ENCODE measurements at regions not wholly inside any gene's neighbourhood (a gene's known extent, or its start where the extent isn't known, plus 50 kb on each side); places are given as distances from the start of the nearest gene placed in this dataset.
"Not testable (repeated sequence)": the region's sequence is repeated elsewhere in the genome, so short reads cannot be mapped to it uniquely, and the experiment has no call there.

DNA sequence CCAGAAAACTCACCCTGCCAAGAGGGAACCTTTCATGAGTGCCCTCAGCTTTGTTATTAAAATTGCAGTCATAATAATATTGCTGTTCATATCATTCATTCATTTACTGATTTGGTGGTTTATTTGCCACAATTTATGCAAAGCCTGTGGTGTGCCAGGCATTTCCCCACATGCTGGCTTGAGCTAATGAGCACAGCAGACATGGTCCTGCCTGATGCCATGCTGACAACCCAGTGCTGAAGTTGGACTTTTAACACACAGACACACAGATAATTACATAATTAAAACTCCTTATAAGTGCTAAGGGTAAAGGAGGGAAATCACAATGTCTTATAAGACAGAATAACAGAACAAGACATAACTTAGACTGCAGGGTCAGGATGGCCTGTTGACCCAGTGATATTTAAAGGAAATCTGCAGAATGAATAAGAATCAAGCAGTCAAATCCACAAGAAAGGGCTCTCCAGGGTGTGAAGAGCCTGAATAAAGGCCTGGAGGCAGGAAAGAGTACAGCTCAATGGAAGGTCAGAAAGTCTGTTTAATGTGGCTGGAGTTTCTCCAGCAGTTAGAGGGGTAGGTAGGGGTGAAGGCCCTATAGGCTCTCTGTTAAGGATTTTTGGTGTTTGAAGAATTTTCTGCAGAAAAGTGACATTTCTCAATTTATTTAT, 196.9 kb upstream of the CDH11 start:
- DNase-seq = no peak

DNA sequence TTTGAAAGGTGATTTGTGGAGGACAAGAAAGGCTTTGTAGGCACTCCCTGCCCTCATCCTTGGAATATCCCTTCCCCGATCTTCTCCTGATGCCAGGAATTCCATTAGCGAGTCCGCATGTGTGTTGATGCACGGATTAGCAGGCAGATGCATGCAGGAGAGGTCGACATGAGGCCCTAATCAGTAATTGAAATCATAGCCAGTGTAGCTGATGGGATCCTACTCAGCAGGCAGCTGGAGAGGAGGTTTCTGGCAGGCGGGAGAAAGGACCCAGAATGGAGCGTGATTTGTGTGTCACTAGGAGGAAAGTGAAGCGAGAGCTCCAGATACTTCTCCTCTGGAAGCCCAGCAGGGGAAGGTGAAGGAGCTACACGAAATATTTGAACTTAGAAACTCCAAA, 196.3 kb upstream of the CDH11 start:
- DNase-seq = no peak

DNA sequence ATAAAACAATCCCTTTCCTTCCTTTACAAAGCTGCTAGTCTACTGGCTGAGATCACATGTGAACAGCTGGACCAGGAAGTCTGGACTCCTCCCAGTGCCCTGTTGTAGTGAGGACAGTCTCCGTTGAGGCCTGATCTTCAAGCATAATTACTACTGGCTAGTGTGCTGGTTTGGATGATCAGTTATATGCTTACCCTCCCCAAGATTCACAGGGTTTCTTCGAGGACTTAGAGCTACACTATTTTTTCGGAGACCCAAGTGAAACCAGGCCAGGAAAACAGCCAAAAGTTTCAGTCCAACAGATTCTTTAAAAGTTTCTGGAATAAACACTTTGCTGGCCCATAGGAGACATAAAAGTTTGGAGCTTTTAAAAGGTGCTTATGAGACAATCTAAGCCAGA, 194.9 kb upstream of the CDH11 start:
- DNase-seq = no peak

DNA sequence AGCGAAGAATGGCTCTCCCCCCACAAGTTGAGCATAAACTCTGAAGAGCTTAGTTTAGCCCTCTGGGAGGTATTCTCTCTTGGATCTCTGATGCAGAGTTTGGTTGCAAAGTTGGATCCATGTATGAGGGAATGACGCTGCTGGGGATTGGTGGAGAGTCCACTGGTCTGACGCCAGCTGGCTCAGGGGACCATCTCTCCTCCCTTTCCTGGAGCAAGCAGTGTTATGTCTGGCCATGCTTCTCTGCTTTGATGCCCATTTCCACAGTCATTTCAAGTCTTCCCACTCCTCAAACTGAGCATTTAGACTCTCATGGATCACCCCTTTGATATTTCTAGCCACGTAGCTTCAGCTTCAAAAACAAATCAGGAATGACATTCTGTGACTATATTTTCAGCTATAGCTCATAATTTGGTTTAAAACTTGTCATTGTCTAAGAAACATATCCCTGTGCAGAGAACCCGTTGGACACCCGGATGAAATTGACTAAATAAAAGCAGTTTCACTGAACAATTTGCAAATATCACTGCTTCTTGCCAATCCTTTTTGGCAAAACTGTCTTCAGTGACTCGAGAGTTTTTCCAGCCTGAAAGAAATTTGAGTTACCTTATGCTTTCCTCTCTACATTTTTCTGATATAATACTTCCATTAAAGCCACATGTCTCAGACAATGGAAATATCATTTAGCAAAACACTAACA, 193.4 kb upstream of the CDH11 start:
- DNase-seq = no peak

DNA sequence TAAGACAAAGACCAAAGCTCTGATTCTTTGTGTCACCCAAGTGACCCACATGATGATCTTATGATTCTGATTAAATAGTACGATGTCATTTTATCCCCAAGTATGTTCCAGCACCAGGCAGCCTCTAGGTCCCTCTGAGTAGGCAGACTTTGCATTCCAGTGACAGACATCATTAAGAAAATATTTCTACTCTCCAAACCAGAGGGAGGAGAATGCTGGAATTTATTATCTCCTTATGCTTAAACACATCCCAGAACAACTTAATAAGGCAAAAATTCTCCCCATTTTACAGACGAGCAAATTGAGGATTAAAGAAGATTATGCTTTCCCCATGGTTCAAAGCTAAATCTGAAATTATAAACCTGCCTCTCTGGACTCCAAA, 192.8 kb upstream of the CDH11 start:
- no peak for DNase-seq

DNA sequence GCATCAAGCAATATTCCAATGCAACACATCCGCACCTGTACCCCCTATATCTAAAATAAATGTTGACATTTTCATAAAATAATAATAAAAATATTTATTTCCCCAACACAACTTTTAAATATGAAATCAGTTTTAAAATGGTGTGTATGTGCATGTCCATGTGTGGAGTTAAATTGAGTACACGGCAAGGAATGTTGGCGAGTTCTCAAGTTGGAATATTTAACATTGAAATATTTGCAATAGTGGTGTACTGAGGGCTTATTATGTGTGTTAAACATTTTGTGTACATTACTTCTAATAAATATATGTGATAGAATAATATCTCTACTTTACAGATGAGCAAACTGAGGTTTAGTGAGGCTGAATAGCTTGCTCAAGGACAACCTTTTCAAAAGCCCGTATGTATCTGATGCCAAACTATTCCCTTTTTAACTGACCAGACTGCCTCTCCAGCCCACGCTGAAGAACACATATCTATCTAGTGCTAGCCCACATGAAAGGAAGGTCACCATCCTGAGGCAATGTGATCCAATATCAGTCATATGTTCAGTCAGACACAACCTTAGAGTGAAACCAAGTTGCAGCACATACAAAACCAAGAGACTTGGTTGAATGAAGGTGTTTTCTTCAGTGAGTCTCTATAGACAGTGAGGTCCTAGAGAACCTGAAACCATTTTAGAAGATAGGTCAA, 192.2 kb upstream of the CDH11 start:
- DNase-seq = no peak

DNA sequence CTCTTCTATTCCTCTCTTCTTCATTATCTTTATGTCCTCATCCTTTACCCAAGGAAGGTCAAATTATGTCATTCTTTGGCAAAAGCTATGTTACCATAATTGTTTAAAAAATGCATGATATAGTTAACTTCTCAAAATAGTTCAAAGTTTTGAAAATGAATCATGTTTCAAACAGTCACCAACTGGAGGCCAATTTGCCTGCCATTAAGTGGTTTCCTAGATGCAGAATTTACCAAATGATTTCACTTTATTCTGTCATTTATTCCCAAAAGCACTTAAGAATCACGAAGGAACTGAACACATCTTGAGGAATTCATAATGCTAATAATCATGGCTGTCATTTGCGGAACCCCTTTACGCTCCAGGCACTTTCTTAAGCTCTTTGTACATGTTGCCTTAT, 190.9 kb upstream of the CDH11 start:
- DNase-seq = no peak

DNA sequence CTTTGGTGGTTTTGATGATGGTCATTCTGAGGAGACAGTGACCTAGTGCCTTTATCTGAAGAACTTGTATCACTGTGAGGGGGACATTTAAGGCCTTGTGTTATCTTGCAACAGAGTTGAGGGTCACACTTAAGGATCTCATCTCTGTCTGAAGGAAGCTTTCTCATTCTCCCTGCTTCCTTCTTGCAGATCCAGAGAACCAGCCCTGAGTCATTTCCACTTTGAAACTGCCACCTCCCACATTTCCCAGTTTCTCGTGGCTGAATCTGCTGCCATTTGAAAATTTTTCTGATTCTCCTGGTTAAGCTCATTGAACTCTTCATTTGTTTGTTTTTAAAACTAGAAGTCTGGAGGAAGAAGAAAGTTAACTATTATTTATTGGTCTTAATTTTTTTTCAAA, 190.2 kb upstream of the CDH11 start:
- DNase-seq = no peak

DNA sequence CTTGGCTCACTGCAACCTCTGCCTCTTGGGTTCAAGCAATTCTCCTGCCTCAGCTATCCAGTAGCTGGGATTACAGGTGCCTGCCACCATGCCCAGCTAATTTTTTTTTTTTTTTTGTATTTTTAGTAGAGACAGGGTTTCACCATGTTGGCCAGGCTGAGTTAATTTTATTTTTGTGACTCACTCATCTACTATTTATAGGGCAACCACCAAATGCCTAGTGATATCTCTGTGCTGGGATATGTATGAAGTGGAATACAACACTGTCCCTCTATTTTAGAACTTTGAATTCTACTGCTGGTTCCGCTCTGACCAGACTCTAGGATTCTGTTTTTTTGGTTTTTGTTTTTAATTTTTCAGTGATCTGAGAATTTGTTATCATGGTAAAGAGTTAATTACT, 188.6 kb upstream of the CDH11 start:
- not testable (repeated sequence) for DNase-seq

DNA sequence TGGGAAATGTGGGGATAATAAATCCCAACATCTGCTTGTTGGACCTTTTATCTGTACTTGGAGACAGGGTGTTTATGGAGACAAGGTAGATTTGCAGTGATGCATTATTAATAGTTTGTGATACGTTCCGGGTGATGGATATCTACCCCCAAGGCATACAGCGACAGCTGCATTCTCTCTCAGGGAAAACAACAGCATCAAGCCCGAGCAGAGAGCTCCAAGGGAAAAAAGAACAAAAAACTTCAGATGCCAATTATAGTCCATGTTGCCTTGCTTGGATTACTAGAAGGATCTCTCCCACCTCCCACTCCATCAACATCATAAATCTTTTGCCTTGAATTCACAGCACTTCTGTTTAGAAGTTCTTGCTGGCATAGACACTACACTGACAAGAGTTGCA, 187.5 kb upstream of the CDH11 start:
- DNase-seq = no peak

DNA sequence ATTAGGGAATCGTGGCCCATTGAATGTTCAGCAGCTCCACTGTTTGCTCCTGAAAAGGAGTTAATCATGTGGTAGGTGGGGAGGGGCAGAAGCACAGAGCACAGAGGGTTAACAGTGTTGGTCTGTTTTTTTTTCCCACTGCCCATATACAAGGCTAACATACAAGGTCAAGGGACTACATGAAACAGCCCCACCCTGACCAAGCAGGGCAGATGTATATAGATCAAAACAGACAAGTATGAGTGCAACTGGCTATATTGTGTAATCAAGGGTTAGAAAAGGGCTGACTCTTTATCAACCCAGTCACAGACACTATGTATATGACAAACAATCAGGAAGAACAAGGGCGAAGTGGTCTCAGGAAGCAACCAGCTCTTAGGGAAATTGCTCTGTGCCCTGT, 186.6 kb upstream of the CDH11 start:
- no peak for DNase-seq

DNA sequence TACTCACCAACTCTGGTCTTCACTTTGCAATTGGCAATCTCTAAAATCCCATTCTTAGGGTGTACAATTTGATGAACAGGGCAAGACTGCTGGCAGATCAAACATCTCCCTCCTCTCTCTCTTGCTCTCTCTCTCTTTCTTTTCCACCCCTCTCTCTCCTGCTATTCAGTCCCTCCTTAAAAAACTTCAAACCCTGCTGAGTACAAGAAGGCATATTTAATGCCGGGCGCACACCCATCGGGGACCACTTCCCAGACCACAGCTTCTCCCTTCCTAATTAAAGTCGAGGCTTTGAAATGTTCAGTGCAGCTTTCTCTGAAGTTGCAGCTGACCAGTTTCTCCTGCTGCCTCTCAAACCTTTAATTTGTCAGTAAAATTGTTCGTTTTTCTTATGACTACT, 185.4 kb upstream of the CDH11 start:
- DNase-seq = no peak

DNA sequence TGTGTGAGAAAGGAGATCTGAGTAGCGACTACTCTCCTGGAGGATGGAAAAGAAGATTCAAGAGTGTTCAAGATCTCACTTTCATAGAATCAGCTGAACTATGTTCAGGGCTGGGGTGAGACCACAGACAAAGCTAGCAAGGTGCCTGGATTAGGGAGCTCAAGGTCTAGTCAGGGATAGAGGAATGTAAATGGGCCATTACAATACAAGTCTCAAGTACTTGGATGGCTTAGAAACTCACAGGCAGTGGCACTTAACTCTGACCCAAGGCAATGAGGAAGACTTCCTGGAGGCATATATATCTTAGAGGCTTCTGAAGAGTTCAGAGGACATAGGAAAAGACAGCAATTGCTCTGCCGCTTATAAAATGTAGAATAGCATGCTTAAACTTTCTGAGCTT, 184.9 kb upstream of the CDH11 start:
- DNase-seq = no peak

DNA sequence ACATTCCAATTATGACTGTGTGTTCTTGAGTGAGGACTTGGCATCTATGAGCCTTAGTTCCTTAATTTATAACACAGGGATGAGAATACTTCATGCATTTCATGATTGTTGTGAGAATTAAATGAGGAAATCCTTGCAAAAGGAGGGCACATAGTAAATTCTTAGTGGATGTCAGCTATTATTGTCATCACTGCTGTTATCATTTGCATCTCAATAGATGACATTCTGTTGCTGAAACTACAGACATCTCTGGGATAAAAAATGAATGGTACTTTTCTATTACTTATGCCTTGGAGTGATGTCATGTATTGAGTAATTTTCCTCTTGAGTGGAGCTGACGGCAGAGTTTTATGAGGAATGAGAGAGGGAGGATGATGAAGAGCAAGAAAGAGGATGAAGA, 184.4 kb upstream of the CDH11 start:
- DNase-seq = no peak

DNA sequence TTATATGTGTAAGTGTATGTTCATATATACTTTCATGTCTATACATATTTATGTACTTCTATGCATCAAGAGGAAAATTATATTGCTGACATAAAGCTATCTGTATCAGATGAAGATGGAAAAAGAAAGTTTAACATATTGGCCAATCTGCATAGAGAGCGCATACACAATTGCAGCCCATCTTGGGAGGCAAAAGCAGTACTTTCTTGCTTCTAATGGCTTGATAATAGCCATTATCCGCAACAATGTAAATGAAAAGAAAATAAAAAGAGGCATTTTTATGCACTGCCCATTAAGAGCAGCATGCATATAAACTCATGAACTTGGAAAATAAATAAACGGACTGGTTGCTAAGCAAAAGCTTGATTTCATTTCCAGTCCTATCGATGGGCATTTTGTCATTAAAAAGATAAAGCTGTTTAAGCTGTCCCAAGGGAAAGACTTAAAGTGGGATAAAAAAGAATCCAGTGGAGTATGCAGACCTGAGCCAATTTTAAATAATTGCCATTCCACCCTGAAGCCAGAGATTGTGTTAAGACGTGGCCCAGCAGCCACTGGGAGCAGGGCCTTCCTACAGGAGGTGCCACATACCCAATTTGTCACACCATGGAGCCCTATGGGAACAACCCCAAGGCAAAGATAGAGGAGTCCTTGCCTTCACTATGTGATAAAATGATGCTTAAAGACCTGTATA, 183.6 kb upstream of the CDH11 start:
- no peak for DNase-seq

DNA sequence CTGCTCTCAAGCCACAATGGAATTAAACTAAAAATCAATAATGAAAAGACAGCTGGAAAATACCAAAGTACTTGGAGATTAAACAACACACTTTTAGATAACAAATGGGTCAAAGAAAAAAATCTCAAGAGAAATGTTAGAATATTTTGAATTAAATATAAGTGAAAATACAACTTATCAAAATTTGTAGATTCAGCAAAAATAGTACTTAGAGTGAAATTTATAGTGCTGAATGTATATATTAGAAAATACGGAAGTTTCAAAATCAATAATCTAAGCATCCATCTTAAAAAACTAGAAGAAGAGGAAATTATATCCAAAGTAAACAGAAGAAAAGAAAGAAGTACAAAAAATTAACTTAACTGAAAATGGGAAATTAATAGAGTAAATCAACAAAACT, 179.2 kb upstream of the CDH11 start:
- DNase-seq = no peak

DNA sequence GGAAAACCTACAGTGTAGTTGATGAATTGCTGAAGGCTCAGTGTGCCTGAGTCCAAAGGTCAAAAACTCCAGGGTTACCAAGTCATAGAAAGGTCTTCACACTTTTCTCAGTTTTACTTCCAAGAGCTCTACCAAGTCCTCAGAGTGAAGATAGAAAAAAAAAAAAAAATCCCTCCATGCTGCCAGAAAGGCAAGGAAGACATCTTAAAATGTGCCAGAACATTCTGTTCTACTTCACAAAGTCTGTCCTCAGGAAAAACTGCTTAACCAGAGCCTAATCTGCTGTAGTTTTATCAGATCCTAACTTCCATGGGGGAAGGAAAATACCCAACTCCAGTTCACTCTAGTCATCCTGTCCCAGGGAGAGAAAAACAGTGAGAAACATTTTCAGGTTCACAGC, 175.6 kb upstream of the CDH11 start:
- no peak for DNase-seq

DNA sequence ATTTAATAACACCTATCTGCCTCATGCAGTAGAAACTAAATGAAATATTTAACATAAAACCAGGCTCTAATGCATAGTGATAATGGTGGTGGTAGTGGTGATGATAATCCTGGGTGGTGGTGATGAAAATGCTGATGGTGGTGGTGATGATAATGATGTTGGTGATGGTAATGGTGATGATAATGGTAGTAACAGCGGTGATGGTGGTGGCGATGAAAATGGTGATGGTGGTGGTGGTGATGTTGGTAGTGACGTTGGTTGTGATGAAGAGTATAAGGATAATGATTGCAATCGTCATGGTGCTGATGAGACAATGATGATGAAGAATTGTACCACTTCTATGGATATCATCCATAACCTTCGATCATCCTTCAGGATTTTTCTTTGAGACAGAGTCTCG, 173.7 kb upstream of the CDH11 start:
- no peak for DNase-seq

DNA sequence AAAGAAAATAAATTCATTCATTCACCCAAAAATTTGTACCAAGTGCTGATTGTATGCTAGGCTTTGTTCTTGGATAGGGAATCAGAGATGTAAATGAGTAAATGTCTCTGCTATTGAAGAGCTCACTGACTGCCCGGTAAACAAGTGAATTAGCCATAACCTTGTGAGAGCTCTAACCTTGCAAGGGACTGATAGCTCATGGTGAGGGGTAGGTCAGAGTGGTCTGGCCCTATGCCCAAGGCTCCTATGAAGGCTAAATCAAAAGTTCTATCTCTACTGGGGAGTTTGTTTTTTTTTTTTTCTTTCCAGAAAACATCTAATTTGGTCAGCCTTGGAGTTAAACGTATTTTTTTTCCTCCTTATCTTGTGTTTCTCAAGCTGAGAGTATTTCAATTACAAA, 172.8 kb upstream of the CDH11 start:
- DNase-seq = no peak

DNA sequence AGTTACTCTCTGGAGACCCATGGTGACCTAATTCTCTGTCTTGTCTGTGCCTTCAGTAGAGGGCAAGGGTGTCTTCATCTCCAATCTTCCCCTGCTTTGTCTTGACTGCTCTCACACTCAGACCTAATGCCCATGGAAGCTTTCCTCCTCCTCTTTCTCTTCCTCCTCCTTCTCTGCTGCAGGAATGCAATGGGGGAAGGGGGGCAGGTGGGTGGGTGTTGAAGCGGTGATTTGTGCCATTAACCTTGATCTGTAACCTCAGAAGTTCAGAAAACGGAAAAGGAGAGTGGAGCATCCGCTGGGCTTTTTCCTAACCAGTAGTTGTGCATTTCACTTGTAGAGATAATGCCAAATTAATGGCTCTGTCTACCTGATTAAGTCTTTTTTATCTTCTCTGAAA, 172.3 kb upstream of the CDH11 start:
- DNase-seq = no peak

DNA sequence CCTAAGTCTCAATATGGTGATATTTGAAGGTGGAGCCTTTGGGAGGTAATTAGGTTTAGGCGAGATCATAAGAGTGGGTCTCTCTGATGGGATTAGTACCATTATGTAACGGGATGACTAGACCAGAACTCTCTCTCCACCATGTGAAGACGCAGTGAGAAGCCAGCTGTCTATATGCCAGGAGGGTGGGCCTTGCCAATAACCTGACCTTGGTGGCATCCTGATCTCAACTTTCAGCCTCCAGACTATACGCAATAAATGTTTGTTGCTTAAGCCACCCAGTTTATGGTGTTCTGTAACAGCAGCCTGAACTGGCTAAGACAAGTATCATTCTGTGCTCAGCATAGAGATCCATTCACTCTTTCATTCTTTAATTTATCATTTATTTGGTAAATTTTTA, 167.2 kb upstream of the CDH11 start:
- DNase-seq = no peak

DNA sequence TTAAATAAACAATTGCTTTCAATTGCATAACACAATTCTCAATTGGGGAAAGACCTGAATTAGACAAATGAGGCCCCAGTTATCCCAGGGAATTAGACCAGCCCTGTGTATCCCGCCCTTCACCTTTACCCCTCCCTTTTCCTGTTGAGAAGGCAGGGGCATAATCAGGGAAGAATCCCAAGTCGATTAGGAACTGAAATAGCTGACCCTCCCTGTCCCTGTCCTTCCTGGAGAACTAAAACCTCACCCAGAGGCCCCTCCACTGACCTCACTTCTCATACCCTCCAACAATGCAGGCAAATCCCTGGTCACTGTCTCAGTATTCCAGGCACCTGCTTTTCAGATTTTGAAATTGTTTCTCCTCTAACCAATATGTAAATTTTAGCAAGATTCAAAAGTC, 165.4 kb upstream of the CDH11 start:
- no peak for DNase-seq

DNA sequence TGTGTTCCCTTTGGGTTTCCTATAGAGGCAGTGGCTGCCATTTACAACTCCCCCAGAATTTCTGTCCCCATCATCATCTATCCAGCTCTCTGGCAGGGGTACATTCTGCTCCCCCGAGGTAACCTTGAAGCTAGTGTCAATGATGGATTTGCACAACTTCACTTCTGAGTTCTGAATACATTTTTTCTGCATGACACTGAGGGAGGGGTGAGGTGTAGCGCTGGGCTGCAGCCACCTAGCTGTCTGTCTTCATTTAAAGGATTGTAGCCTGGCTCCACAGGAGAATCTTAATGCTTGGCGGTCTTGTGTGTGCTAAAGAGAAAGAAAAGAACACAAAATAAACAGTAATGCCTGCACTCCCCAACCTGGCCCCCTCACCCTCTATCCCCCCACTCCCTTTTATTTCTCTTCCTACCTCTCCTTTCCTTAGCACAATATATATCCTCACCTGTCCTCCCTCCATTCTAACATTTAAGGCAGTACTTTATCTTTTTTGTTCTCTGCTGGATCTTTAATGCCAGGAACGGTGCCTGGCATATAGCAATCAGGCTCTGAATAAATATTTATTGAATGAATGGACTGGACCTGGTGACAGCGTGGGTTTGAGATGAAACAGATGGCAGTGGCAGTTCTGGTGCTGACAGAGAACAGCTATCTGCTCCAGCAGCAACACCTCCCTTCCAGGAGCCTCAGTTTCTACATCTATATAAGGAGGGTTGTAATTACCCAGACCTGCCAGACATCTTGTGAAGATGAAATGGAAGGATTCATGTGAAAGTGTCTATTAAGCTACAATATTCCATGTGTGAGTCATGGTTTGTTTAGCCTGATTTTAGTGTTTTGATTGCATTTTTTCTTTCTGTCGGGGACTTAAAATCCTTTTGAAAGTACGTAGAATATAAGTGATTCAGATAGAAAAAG, 163.5 kb upstream of the CDH11 start:
- no peak for DNase-seq

Measured in amniotic stem cell (primary cell).